ENCODE measurements at regions not wholly inside any gene's neighbourhood (a gene's known extent, or its start where the extent isn't known, plus 50 kb on each side); places are given as distances from the start of the nearest gene placed in this dataset.

GRCh38 chr5:171635561-171636245 is 149.9 kb upstream of the SMIM23 start:
- TF ChIP-seq CTCF (IDR thresholded peaks at IDR 0.05) (no peak), POLR2AphosphoS5 (IDR thresholded peaks at IDR 0.05; ENCODE audit: low read depth, low read length) (no peak)

Measured in Panc1 (cell line).